Prostate gland (tissue), 2 donors: ENCODE measurements at regions not wholly inside any gene's neighbourhood (a gene's known extent, or its start where the extent isn't known, plus 50 kb on each side); places are given as distances from the start of the nearest gene placed in this dataset.

Experiments
- POLR2A ChIP-seq: fragments of 450-650 bp; IDR thresholded peaks from one replicate; pipeline ENCODE4 v1.6.1; 2016; ENCODE audit warnings: antibody characterized with exemption, mild to moderate bottlenecking
- POLR2AphosphoS5 ChIP-seq: sonication (generic); formaldehyde crosslinking; IDR thresholded peaks from one replicate; pipeline ENCODE4 v1.6.1; 2017; ENCODE audit warnings: antibody characterized with exemption
- TF ChIP-seq, protein P1 (sequence below), 4 experiments: fragments of 200-600 bp in 2 of 4; fragments of 450-650 bp in 2 of 4; sonication (generic) in 2 of 4; IDR thresholded peaks; 1 replicate in 3 of 4; 2 replicates in 1 of 4; pipeline ENCODE4 v1.5.1; 2016 to 2019; ENCODE audit warnings: antibody characterized with exemption in 4 of 4, mild to moderate bottlenecking in 2 of 4, moderate library complexity in 2 of 4

DNA sequence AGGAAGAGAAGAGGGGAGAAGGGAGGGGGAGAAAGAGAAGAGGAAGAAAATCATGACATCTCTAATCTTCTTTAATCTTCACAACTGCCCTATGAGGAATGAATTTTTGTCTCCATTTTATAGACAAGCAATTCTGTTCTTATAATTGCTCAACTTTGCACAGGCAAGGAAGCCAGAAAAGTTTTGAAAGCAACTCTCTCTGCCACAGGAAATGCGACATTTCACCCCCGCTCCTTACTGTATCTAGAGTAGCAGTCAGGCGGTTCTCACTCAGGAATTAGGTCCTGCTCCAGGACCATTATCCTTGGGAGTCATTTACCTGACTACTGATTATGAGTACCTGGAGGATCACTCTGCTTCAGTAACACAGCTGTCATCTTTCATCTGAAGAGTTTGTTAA, 69.2 kb upstream of the FAM9A start:
- TF ChIP-seq POLR2A: no peak
- TF ChIP-seq, protein P1, sequence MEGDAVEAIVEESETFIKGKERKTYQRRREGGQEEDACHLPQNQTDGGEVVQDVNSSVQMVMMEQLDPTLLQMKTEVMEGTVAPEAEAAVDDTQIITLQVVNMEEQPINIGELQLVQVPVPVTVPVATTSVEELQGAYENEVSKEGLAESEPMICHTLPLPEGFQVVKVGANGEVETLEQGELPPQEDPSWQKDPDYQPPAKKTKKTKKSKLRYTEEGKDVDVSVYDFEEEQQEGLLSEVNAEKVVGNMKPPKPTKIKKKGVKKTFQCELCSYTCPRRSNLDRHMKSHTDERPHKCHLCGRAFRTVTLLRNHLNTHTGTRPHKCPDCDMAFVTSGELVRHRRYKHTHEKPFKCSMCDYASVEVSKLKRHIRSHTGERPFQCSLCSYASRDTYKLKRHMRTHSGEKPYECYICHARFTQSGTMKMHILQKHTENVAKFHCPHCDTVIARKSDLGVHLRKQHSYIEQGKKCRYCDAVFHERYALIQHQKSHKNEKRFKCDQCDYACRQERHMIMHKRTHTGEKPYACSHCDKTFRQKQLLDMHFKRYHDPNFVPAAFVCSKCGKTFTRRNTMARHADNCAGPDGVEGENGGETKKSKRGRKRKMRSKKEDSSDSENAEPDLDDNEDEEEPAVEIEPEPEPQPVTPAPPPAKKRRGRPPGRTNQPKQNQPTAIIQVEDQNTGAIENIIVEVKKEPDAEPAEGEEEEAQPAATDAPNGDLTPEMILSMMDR (IDR thresholded peaks at IDR 0.05): no peak
- no peak for TF ChIP-seq POLR2AphosphoS5
